ENCODE measurements at regions not wholly inside any gene's neighbourhood (a gene's known extent, or its start where the extent isn't known, plus 50 kb on each side); places are given as distances from the start of the nearest gene placed in this dataset.

DNA sequence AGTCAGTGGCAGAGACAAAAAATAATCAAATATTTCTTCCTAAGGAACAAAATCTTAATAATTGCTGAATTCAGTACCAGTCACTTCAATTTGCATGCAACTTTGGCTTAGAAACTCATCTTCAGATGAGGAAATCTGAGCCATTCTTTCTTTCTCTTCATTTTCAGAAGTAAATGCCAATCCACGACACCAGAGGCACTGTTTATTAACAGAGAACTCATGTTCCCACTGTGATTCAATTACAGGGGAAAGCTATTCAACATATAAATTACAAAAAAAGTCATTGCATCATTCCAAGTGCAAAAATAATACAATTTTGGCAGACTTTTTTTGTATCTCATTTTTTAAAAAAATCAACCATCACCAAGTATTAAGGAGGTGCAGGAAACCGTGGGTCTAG is 816.1 kb upstream of the TMEM132C start:
- no peak for TF ChIP-seq POLR2A (IDR thresholded peaks at IDR 0.05)
- TF ChIP-seq, protein P1, sequence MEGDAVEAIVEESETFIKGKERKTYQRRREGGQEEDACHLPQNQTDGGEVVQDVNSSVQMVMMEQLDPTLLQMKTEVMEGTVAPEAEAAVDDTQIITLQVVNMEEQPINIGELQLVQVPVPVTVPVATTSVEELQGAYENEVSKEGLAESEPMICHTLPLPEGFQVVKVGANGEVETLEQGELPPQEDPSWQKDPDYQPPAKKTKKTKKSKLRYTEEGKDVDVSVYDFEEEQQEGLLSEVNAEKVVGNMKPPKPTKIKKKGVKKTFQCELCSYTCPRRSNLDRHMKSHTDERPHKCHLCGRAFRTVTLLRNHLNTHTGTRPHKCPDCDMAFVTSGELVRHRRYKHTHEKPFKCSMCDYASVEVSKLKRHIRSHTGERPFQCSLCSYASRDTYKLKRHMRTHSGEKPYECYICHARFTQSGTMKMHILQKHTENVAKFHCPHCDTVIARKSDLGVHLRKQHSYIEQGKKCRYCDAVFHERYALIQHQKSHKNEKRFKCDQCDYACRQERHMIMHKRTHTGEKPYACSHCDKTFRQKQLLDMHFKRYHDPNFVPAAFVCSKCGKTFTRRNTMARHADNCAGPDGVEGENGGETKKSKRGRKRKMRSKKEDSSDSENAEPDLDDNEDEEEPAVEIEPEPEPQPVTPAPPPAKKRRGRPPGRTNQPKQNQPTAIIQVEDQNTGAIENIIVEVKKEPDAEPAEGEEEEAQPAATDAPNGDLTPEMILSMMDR (IDR thresholded peaks at IDR 0.05): no peak

All from heart left ventricle (tissue), 13 donors.